Left renal pelvis (tissue), 4 donors: ENCODE measurements at regions not wholly inside any gene's neighbourhood (a gene's known extent, or its start where the extent isn't known, plus 50 kb on each side); places are given as distances from the start of the nearest gene placed in this dataset.
A peak's percentile ranks its signal among the peaks of the same experiment; 100 is the strongest.
"Not testable (repeated sequence)": the region's sequence is repeated elsewhere in the genome, so short reads cannot be mapped to it uniquely, and the experiment has no call there.

ENCODE experiments used
- DNase-seq, 4 donors: peaks; one replicate each; pipeline ENCODE4 v3.0.0-alpha.2; 2013; ENCODE audit warnings: low read depth in 4 of 4, low spot score in 3 of 4

DNA sequence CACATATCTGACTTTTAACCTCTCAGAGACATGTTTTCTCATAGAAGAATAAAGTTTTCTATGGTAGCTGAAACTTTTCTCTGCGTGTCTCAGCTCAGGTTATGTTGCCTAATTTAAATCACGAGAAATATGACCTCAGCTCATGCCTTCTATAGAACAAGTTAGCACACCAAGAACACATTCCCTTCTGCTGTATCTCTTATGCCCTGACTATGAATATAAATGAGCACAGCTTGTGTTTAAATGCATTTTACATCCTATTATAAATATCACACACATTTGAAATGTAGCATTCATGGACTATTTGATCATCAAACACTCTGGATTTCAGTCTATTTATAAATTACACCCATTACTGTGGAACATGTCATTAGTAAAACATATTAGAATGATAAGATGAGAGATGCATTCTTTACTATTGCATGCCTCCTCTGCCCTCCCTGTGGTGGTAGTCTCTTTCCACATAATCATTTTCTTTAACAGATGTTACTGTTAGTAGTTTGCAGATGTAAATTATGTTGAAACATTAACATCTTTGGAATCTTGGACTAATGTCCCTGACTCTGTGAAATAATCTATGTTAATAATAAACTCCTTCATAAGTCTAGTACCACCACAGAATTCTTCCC, 2044.9 kb upstream of the PCDH20 start:
- DNase-seq: no peak

DNA sequence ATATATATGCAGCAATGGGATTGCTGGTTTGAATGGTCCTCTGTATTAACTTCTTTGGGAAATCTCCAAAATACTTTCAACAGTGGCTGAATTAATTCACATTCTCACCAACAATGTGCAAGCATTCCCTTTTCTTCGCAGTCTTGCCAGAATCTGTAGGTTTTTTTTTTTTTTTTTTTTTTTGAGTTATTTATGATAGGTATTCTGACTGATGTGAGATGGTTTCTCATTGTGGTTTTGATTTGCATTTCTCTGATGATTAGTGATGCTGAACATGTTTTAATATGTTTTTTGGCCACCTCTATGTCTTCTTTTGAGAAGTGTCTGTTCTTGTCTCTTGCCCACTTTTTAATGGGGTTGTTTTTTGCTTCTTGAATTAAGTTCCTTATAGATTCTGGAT, 2041.5 kb upstream of the PCDH20 start:
- DNase-seq: no peak

DNA sequence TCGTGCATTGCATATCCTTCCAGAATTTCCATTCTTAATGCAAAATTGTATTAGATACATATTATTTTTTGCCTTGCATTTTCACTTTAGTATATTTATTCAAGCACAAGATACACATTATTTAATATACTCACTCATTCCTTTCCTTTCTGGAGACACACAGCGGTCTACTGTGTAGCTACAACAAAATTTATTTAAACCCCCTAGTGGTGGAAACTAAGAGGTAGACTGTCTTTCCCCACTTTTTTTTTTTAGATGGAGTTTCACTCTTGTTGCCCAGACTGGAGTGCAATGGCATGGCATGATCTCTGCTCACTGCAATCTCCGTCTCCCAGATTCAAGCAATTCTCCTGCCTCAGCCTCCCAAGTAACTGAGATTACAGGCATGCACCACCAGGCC, 2040.3 kb upstream of the PCDH20 start:
- DNase-seq: no peak

DNA sequence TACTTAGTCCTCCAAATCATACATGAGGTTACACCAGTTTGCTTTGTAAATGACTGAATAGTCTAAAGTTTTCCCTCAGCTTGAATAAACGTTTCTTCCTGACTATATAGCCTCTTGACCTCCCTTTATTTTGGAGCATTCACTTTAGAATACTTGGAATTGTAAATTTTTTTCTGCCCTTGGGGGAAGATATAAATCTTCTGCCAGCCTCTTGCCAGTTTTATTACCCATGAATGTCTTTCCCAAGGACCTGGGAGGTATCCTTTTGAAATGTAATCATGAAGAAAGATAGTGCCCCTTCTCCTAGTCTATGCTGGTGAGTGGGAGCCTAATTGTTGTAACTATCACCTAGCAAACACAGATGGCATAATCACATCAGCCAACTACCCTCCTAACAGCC, 2033.9 kb upstream of the PCDH20 start:
- peak in 3 of 4 donors; percentile 1 to 27 (median 8) for DNase-seq

DNA sequence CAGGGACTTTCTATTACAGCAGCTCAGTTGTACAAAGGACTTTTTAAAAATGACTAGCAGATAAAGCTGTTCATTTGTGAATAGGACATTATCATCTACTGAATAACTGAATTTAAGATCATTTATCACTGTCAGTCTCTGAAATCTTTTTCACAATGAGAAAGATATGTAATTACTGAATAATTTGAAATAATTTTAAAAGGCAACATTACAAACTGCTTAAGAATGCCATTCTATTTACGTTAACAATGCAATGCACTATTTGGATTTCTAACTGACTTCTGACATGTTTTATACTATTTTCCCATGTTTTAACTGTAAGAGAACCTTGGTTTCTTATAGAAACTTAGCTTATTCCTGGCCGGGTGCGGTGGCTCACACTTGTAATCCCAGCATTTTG, 2033.0 kb upstream of the PCDH20 start:
- DNase-seq: no peak

DNA sequence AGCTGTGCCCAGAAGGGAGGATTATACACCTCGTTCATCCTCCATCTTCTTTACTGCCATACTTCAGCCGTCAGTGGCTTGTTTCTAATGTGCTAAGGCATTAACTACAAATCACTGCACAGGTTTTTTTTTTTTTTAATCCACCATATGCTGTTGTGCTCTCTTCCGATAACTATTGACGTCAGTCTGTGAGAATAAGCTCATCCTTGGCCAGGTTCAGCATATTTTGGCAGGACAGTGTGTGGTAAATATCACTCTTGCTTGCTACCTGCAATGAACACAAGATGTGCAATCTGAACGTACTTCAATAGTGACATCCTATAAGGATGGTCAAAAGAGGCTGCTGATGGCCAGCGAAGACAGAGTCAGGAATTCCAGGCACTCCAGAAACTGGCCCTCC, 2030.7 kb upstream of the PCDH20 start:
- no peak for DNase-seq

DNA sequence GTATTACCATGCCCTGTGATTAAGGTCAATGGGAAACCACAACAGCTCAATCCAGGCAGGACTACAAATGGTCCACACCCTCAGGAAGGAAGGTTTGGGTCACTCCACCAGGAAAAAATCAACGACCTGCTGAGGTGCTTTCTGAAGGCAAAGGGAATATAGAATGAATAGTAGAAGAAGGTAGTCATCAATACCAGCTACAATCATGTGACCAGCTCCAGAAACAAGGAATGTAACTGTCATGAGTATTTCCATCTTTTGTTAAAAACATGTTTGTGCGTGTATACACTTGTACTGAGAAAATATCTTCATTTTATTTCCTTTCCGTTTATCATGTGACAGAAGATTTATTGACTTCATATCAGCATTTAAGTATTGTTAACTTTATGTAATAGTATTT, 2028.6 kb upstream of the PCDH20 start:
- DNase-seq: not testable (repeated sequence)

DNA sequence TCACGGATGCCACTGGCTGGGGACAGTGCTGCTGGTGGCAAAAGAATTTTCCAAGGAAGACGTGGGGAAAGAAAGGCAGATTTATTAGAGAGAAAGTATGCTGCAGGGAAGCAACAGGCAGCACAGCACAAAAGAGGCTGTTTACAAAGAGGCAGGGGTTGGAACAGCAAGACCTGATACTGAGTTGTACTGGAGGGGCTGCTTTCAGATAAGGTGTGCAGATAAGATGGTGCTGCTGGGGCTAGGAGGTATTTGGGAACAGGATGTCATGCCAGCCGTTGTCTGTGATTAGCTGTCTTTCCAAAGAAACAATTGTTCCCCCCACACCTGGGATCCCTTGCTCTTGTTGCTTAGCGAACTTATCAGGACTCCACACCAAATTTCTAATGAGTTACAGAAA, 2023.3 kb upstream of the PCDH20 start:
- DNase-seq: no peak

DNA sequence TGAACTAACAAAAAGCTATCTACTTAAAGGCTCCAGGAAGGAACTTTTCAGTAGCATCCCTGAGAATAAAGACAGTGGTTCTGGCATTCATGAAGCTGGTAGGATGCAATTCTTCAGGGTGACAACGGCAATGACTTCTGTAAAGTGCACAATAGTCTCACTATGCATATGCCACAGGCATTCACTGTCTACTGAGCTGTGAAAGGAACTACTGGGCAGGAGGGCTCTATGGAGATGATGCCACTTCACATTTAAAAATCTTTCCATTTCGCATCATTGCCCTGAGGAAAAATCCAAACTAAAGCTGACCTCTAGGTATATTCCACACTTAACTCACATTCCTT, 2020.6 kb upstream of the PCDH20 start:
- DNase-seq: no peak

DNA sequence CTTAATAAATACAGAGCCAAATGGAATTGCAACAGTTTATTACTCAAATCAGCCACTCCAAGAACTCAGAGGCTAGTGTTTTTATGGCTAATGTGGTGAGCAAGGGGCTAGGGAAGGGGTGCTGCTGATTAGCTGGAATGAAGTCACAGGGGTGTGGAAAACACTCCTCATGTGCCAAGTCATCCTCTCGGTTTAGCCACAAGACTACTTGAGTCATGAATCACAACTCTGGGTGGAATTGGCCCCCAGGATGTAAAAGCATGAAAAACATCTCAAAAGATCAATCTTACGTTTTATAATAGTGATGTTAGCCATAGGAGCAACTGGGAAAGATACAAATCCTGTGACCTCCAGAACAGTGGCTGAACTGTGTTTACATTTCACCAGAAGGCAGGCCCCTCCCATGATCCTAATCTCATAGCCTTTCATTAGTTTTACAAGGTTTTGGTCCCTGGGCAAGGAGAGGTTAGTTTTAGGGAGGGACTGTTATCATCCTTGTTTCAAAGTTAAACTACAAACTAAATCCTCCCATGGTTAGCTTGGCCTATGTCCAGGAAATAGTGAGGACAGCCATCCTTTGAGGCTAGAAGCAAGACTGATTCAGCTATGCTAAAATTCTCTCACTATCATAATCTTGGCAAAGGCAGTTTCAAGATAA, 2020.1 kb upstream of the PCDH20 start:
- no peak for DNase-seq

DNA sequence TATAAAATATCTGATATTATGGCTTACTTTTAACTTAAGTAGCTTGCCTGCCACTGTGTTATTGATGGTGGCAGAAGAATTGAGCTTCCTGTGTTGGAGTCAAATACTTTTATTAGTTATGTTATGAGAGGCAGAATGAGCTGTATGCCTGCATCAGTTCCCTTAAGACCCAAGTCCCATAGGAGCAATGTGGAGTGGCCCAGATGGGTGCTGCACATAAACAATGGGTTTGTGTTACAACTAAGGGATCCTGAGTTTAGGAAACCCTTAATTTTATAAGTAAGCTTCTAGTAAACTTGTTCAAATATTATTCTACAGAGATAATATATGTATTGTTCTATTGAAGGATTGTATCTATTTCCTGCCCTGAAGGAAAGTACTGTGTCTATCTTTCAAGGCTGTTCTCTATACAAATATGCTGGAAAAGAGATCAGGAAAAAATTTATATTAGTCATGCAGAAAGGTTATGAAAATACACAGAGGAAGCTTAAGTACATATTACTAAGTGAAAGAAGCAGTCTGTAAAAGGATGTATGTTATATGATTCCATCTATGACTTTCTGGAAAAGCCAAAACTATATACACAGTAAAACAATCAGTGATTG, 2018.0 kb upstream of the PCDH20 start:
- DNase-seq: no peak

DNA sequence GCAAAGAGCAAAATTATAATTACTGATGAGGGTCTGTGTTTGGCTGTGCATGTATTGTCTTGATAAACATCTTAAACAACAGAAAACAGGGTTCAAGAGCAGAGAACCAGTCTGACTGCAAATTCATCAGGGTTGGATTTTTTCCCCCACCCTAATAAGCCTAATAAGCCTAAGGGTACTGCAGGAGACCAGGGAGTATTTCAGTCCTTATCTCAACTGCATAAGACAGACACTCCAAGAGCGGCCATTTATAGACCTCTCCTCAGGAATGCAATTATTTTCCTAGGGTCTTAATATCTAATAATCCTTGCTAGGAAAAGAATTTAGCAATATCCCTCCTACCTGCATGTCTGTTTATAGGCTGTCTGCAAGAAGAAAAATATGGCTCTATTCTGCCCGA, 2011.5 kb upstream of the PCDH20 start:
- no peak for DNase-seq

DNA sequence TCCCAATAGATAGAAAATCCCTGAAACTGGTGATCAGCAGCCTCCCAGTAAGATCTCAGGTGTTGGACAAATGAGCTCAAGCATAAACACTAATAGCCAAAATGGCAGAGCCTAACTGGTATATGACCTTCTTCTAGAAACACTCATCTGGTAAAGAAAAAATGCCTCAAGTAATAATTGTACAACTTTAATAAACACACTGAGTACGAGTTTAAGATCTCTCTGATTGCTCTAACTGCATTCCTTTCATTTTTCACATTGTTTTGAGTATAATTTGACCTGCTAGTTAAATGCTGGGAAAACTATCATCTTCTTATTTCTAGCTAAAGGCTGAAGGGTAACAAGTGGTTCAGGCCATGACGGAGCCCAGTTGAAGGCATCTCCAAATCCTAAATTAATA, 2009.5 kb upstream of the PCDH20 start:
- DNase-seq: no peak

DNA sequence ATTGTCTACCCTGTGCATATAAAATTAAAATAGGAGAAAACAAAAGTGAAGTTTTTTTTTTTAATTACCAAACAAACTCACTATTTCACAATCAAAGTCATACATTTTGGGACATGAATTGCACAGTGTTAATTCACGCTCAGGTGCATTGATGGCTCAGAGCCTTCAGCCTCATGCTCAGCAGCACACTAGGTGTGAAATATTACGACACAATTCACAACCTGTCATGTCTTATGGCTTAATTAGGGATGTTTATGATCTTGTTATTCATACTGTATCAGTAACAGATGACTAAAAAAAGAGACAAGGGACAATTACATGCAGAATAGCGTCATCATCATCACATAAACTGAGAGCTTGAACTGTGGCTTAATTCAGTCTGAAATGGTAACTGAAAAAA, 2005.5 kb upstream of the PCDH20 start:
- no peak for DNase-seq

DNA sequence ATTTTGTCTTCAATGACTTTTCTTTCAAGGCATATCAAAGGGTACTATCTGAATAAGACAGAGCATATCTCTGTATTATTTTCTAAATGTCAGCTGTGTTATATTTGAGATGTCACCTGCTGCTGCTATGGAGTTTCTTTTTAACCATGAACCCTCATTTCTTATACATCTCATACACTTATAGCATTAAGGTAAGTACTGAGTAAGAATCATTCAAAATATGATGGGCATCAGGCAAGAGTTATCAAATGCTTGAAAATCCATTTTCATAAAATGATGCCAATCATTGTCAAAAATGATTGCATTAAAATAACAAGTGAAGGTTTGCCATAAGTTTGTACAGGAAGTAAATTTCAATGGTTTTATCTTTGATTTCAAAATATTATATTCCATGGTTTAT, 2005.0 kb upstream of the PCDH20 start:
- DNase-seq: no peak

DNA sequence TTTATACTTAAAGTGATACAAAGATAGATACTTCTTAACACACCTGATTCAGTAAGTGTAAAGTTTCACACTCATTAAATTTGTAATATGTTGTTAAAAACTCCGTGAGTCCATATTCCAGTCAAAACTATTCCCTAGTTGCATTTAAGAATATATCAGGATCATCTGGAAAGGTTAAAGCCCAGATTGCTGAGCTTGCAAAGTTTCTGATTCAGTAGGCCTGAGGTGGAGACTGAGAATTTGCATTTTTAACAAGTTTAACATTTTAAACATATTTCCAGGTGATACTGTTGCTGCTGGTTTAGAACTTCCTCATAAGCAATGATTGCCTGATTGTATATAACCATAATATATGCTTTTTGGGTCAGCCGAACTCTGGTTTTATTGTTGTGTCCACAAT, 1998.6 kb upstream of the PCDH20 start:
- DNase-seq: no peak

DNA sequence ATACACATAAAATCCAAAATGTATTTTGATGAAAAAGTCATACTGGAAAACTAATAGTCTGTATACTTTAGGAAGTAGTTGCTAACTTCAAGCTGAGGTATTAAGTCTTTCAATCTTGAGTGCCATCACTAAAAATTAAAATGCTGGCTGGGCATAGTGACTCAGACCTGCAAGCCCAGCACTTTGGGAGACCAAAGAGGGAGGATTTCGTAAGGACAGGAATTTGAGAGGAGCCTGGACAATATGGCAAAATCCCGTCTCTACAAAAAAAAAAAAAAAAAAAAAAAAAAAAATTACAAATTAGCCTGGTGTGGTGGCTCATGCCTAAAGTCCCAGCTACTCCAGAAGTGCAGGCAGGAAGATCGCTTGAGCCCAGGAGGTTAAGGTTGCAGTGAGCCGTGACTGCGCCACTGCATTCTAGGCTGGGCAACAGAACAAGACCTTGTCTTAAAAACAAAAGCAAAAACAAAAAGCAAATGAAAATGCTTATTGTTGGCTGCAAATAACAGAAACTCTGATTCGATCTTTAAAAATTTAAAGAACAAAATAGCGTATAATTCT, 1994.2 kb upstream of the PCDH20 start:
- DNase-seq: no peak

DNA sequence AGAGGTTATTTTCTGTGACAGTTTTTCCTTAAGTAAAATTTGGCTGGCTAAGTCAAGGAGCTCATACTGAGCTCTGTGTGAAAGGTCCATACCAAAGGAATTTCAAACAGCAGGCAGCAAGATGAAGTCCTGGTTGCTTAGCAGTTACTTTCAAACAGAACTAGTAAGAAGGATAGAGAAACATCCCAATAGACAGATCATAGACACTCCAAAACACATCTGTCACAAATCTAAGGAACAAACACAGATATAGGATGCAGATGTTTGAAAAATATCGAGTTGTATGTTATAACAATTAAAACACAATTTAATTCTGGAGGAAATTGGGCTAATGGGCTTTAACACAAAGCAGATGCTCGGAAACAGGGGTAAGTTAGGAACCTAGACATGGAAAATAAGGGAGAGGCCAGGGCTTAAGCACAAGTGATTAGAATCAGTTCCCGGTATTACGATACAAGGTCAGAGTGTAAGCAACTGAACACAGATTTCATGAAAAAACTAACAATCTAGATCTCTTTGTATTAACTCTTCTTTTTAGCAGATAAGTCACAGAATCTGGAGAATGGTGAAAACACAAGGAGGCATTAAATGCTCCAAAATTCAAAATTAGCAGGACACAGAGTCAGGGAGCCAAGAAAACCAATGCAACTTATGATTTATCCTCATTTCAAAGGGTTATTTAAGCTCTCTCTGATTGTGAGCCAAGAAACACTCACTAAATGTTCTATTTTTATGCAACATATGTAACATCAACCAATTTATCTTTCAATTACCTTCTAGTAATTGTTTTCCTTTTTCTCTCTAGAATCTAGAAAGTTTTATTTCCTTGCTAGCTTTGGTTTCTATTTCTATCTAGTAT, 1992.9 kb upstream of the PCDH20 start:
- no peak for DNase-seq

DNA sequence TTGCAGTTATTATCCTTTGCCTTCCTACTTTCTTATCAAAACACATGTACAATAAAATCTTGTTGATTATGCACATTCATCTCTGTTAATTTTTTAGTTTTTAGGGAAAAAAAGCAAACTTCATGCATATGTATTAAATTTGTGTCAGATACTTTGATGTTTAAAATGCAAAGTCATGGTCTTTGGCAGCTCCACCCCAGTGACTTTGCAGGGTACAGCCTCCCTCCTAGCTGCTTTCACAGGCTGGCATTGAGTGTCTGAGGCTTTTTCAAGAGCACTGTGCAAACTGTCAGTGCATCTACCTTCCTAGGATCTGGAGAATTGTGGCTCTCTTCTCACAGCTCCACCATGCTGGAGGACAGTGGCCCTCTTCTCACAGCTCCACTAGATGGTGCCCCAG, 1988.1 kb upstream of the PCDH20 start:
- no peak for DNase-seq

DNA sequence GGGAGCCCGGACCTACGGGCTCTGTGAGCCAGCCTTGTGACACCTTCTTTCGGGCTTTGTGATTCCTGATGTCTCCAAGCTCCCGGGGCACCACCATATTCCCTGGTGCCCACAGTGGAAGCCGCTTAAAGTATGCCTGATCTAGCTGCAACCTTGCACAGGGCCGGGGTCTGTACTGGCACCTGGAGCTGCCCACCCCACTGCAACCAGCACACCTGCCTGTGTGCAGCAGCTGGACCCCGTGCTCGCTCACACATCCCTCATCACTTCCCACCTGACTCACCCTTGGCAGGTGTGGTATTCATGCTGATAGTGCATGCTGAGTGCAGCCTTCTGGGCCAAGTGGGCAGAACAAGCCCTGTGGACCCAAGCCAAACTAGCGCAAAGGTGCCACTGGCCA, 1981.1 kb upstream of the PCDH20 start:
- DNase-seq: no peak

DNA sequence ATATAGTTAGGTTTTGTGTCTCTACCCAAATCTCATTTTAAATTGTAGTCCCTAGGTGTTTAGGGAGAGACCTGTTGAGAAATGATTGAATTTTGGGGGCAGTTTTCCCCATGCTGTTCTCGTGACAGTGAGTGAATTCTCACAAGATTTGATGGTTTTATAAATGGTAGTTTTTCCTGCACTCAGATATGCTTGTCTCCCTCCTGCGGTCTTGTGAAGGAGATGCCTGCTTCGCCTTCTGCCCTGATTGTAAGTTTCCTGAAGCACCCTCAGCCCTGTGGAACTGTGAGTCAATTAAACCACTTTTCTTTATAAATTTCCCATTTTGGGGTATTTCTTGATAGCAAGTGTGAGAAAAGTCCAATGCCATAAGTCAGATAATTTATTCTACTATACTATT, 1977.5 kb upstream of the PCDH20 start:
- DNase-seq: no peak
